ENCODE measurements at regions not wholly inside any gene's neighbourhood (a gene's known extent, or its start where the extent isn't known, plus 50 kb on each side); places are given as distances from the start of the nearest gene placed in this dataset.

- TF ChIP-seq ZBTB26 (tag by site-specific recombination; optimal IDR thresholded peaks at IDR 0.05) (no peak), ZSCAN30 (tag by site-specific recombination; IDR thresholded peaks at IDR 0.05) (no peak), ZFP41 (tag by site-specific recombination; IDR thresholded peaks at IDR 0.05; ENCODE audit: borderline replicate concordance) (no peak), ZNF24 (tag by site-specific recombination; IDR thresholded peaks at IDR 0.05) (no peak), MEIS1 (CRISPR knock-in tag; IDR thresholded peaks at IDR 0.05; ENCODE audit: borderline replicate concordance) (no peak), ZBTB1 (tag by site-specific recombination; IDR thresholded peaks at IDR 0.05) (no peak), PBX3 (CRISPR knock-in tag; IDR thresholded peaks at IDR 0.05) (no peak)
- TF ChIP-seq, protein P1, sequence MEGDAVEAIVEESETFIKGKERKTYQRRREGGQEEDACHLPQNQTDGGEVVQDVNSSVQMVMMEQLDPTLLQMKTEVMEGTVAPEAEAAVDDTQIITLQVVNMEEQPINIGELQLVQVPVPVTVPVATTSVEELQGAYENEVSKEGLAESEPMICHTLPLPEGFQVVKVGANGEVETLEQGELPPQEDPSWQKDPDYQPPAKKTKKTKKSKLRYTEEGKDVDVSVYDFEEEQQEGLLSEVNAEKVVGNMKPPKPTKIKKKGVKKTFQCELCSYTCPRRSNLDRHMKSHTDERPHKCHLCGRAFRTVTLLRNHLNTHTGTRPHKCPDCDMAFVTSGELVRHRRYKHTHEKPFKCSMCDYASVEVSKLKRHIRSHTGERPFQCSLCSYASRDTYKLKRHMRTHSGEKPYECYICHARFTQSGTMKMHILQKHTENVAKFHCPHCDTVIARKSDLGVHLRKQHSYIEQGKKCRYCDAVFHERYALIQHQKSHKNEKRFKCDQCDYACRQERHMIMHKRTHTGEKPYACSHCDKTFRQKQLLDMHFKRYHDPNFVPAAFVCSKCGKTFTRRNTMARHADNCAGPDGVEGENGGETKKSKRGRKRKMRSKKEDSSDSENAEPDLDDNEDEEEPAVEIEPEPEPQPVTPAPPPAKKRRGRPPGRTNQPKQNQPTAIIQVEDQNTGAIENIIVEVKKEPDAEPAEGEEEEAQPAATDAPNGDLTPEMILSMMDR (tag by site-specific recombination; IDR thresholded peaks at IDR 0.05), result no peak
These were observed 215.3 kb downstream of the OPA1 start for GRCh38 chr3:193808317-193808716.

Data from HEK293 (cell line).